Activated CD8-positive, alpha-beta T cell treated with anti-CD3 and anti-CD28 coated beads for 36 hours (primary cell): ENCODE measurements at regions not wholly inside any gene's neighbourhood (a gene's known extent, or its start where the extent isn't known, plus 50 kb on each side); places are given as distances from the start of the nearest gene placed in this dataset.
A peak's percentile ranks its signal among the peaks of the same experiment; 100 is the strongest.
"Not testable (repeated sequence)": the region's sequence is repeated elsewhere in the genome, so short reads cannot be mapped to it uniquely, and the experiment has no call there.

Experiments
- ATAC-seq: fragments of 200-7000 bp; cut with Tn5 transposase; one replicate; pipeline ENCODE4 v1.10.0; 2021; ENCODE audit warnings: mild to moderate bottlenecking, moderate library complexity
- CTCF ChIA-PET: fragments of 350-600 bp; sonication (Branson Sonifier 250); formaldehyde crosslinking; loops from one replicate; lab custom pipeline; 2021; ENCODE audit warnings: antibody characterized with exemption; lab: Charles Lee
- POLR2A ChIA-PET: fragments of 350-600 bp; sonication (Branson Sonifier 250); formaldehyde crosslinking; loops from one replicate; lab custom pipeline; 2021; ENCODE audit warnings: antibody characterized with exemption; lab: Charles Lee
- DNase-seq: peaks from one replicate; pipeline ENCODE4 v3.0.0-alpha.2; 2020
- H3K27ac Mint-ChIP-seq: one replicate; pipeline ENCODE4 v1.8.0; 2021; ENCODE audit warnings: mild to moderate bottlenecking, mixed read lengths
- H3K27me3 Mint-ChIP-seq: one replicate; pipeline ENCODE4 v1.8.0; 2021; ENCODE audit warnings: mixed read lengths
- H3K36me3 Mint-ChIP-seq: one replicate; pipeline ENCODE4 v1.8.0; 2021; ENCODE audit warnings: low read depth, mixed read lengths
- H3K4me1 Mint-ChIP-seq: one replicate; pipeline ENCODE4 v1.8.0; 2021; ENCODE audit warnings: low read depth, mixed read lengths
- H3K4me3 Mint-ChIP-seq: one replicate; pipeline ENCODE4 v1.8.0; 2021; ENCODE audit warnings: mild to moderate bottlenecking, moderate library complexity, mixed read lengths
- H3K9me3 Mint-ChIP-seq: one replicate; pipeline ENCODE4 v1.8.0; 2021; ENCODE audit warnings: mixed read lengths
- CTCF ChIP-seq: fragments of 200-600 bp; IDR thresholded peaks from one replicate; pipeline ENCODE4 v1.8.0; 2022; ENCODE audit warnings: antibody characterized with exemption, mild to moderate bottlenecking
- intact Hi-C: fragments of 100-400 bp; cut with micrococcal nuclease; formaldehyde crosslinking; loops from one replicate; pipeline ENCODE4 v1.10.0; 2022

- ATAC-seq: no peak
- H3K27ac Mint-ChIP-seq: no peak overlapping the region
- H3K9me3 Mint-ChIP-seq: no peaks in the 10 kb centered on the region
- no peaks in the 10 kb centered on the region for H3K36me3 Mint-ChIP-seq
- no peaks in the 10 kb centered on the region for H3K27me3 Mint-ChIP-seq
- intact Hi-C loops: no loop called here
- H3K4me1 Mint-ChIP-seq: peaks cover 2% of the 10 kb centered on the region
- CTCF ChIA-PET: no interaction called here
- no peak for DNase-seq
- no peak for TF ChIP-seq CTCF
- POLR2A ChIA-PET: no interaction called here
- H3K4me3 Mint-ChIP-seq: no peak overlapping the region
Observed at GRCh38 chr2:95674186-95674585, 82.4 kb downstream of the TRIM43 start.

- H3K4me1 Mint-ChIP-seq, H3K4me3 Mint-ChIP-seq, ATAC-seq, H3K9me3 Mint-ChIP-seq, DNase-seq, H3K27ac Mint-ChIP-seq, H3K36me3 Mint-ChIP-seq, CTCF ChIA-PET, intact Hi-C loops, POLR2A ChIA-PET, H3K27me3 Mint-ChIP-seq: not testable (repeated sequence)
Observed at GRCh38 chr2:95676573-95676972, 84.8 kb downstream of the TRIM43 start.

GRCh38 chr2:95677346-95677745, 85.5 kb downstream of the TRIM43 start:
- Mint-ChIP-seq H3K4me3 (no peak overlapping the region), H3K4me1 (peaks cover 2% of the 10 kb centered on the region), H3K27ac (no peak overlapping the region), H3K36me3 (no peaks in the 10 kb centered on the region), H3K27me3 (peaks cover 3% of the 10 kb centered on the region), H3K9me3 (no peaks in the 10 kb centered on the region)
- ATAC-seq: no peak
- intact Hi-C loops: no loop called here
- POLR2A ChIA-PET: no interaction called here
- CTCF ChIA-PET: no interaction called here
- TF ChIP-seq CTCF: no peak
- DNase-seq: no peak

GRCh38 chr2:95677833-95678232, 86.0 kb downstream of the TRIM43 start:
- DNase-seq, H3K4me3 Mint-ChIP-seq, CTCF ChIA-PET, H3K9me3 Mint-ChIP-seq, H3K4me1 Mint-ChIP-seq, H3K27ac Mint-ChIP-seq, POLR2A ChIA-PET, H3K27me3 Mint-ChIP-seq, H3K36me3 Mint-ChIP-seq, ATAC-seq, intact Hi-C loops: not testable (repeated sequence)

- H3K4me1 Mint-ChIP-seq, CTCF ChIA-PET, intact Hi-C loops, H3K36me3 Mint-ChIP-seq, H3K9me3 Mint-ChIP-seq, H3K27ac Mint-ChIP-seq, DNase-seq, H3K4me3 Mint-ChIP-seq, ATAC-seq, POLR2A ChIA-PET: not testable (repeated sequence)
- peaks cover 11% of the 10 kb centered on the region for H3K27me3 Mint-ChIP-seq
Observed at GRCh38 chr2:95681158-95681557, 89.4 kb downstream of the TRIM43 start.

- DNase-seq, H3K4me3 Mint-ChIP-seq, H3K27ac Mint-ChIP-seq, H3K9me3 Mint-ChIP-seq, ATAC-seq, H3K4me1 Mint-ChIP-seq, intact Hi-C loops, POLR2A ChIA-PET, H3K36me3 Mint-ChIP-seq, CTCF ChIA-PET: not testable (repeated sequence)
- peaks cover 11% of the 10 kb centered on the region for H3K27me3 Mint-ChIP-seq
Observed at GRCh38 chr2:95681589-95682081, 89.8 kb downstream of the TRIM43 start.

- H3K4me3 Mint-ChIP-seq: peak overlapping the region; percentile 55
- H3K4me1 Mint-ChIP-seq, intact Hi-C loops: not testable (repeated sequence)
Observed at GRCh38 chr2:95682889-95683517, 91.2 kb downstream of the TRIM43 start.

More at GRCh38 chr2:95682889-95683517, 91.2 kb downstream of the TRIM43 start:
- DNase-seq, H3K9me3 Mint-ChIP-seq, CTCF ChIA-PET, H3K36me3 Mint-ChIP-seq, H3K27ac Mint-ChIP-seq, POLR2A ChIA-PET: not testable (repeated sequence)
- H3K27me3 Mint-ChIP-seq: peaks cover 11% of the 10 kb centered on the region
- peak; percentile 24 for ATAC-seq
